ENCODE measurements at regions not wholly inside any gene's neighbourhood (a gene's known extent, or its start where the extent isn't known, plus 50 kb on each side); places are given as distances from the start of the nearest gene placed in this dataset.

DNA sequence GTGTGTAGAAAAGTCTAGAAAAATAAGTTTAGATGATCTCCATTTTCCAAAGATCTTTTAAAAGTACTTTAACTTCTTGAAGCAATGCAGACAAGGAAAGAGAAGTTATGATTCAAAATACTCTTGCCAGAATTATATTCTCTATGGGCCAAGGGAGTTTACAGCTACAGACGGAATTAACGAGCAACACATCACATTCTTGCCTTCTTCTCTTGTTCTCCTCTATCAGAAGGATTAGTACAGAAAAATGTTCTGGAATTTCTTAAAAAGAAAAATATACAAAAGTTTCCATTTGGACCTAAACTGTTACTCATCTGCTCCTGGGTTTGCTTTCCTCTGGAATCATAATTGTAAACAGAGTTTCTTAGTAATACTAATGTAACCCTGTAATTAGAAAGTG is 284.7 kb upstream of the HSF2 start:
- TF ChIP-seq POLR2A (IDR thresholded peaks at IDR 0.05), result no peak
- TF ChIP-seq, protein P1, sequence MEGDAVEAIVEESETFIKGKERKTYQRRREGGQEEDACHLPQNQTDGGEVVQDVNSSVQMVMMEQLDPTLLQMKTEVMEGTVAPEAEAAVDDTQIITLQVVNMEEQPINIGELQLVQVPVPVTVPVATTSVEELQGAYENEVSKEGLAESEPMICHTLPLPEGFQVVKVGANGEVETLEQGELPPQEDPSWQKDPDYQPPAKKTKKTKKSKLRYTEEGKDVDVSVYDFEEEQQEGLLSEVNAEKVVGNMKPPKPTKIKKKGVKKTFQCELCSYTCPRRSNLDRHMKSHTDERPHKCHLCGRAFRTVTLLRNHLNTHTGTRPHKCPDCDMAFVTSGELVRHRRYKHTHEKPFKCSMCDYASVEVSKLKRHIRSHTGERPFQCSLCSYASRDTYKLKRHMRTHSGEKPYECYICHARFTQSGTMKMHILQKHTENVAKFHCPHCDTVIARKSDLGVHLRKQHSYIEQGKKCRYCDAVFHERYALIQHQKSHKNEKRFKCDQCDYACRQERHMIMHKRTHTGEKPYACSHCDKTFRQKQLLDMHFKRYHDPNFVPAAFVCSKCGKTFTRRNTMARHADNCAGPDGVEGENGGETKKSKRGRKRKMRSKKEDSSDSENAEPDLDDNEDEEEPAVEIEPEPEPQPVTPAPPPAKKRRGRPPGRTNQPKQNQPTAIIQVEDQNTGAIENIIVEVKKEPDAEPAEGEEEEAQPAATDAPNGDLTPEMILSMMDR (IDR thresholded peaks at IDR 0.05), result no peak
- TF ChIP-seq EP300 (IDR thresholded peaks at IDR 0.05), result no peak
- no peak for TF ChIP-seq POLR2AphosphoS5 (IDR thresholded peaks at IDR 0.05)

Measured in stomach (tissue), 4 donors.